HFF-Myc (cell line): ENCODE measurements at regions not wholly inside any gene's neighbourhood (a gene's known extent, or its start where the extent isn't known, plus 50 kb on each side); places are given as distances from the start of the nearest gene placed in this dataset.

Experiments used
- DNase-seq: peaks from one replicate; pipeline ENCODE4 v3.0.0-alpha.2; 2011; ENCODE audit warnings: low read depth; ENCODE audit errors: extremely low read depth
- H3K4me3 ChIP-seq: replicated peaks from 2 replicates; pipeline ENCODE4 v1.5.1; 2011; ENCODE audit warnings: low read depth, mild to moderate bottlenecking, control low read depth, low read length
- TF ChIP-seq, protein P1 (sequence below): IDR thresholded peaks from 2 replicates; pipeline ENCODE4 v1.5.1; 2012; ENCODE audit warnings: mild to moderate bottlenecking, low read depth, low read length, control low read depth; ENCODE audit errors: missing control alignments

DNA sequence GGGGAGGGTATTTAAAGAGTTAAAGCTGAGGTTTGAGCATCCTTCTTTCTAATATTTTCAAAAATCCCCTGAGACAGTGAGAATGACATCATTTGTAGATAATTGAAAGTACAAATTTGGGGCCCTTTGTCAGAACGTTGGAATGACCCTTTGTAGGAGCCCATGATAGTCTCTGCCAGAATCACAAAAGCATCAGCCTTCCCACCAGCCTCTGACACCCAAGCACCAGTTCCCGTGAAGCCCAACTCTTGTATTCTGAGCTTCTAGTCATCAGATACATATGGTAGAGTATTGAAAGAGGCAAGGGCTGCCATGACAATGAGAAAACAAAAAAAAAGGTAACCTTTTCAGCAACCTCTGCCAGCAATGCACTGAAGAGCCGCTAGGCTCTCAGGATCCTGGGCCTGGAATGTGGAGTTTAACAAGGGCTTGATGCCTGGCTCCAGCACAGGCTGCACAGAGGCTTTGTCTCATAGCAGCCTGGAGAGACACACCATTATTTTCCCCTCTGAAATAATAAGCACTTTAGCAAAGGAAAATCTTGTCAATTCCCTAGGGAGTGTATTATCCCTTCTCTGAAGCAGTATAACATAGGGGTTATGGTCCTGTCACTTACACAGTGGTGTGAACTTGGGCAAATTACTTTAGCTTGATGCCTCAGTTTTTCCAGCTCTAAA lies 114.4 kb downstream of the ZNF608 start:
- TF ChIP-seq, protein P1, sequence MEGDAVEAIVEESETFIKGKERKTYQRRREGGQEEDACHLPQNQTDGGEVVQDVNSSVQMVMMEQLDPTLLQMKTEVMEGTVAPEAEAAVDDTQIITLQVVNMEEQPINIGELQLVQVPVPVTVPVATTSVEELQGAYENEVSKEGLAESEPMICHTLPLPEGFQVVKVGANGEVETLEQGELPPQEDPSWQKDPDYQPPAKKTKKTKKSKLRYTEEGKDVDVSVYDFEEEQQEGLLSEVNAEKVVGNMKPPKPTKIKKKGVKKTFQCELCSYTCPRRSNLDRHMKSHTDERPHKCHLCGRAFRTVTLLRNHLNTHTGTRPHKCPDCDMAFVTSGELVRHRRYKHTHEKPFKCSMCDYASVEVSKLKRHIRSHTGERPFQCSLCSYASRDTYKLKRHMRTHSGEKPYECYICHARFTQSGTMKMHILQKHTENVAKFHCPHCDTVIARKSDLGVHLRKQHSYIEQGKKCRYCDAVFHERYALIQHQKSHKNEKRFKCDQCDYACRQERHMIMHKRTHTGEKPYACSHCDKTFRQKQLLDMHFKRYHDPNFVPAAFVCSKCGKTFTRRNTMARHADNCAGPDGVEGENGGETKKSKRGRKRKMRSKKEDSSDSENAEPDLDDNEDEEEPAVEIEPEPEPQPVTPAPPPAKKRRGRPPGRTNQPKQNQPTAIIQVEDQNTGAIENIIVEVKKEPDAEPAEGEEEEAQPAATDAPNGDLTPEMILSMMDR: no peak
- no peak for DNase-seq
- no peak overlapping the region for H3K4me3 ChIP-seq

DNA sequence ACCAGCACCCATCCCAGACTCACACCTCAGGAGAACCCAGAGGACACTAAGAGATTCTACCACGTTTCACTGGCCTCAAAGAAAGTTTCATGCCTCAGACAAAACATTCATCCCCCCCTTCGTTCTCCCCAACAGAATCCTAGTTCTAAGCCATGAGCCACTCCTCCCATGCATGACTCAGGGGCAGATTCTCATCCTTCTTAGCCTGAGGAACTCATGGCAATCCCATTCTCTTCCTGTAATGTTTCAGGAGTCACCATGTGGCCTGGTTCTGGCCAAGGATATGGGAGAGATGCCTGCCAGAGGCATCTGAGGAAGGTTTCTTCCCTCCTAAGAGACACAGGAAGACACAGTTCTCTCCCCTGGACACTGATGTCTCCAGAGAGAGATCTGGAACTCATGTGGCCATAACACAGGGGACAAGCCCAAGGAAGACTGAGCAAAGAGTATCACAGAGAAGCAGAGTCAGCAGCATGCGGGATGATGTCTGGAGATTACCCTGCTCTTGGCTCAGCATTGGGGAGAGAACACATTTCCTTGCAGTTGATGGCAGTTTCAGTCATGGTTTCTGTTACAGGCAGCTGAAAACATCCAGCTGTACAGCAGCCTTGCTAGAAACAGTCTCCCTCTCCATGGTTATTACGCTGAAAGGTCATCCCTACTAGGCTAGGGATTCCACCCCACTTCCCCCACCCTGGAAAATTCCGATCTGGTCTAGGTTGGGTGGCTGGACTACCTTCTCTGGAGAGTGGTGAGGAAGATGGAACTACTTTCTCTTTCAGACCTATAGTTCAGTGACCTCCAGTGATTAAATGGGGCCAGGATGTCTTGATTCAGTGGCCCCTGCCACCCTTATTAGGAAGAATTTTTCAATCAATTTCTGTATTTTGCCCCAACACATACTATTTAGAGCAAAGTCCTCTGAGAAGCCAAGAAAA lies 115.4 kb downstream of the ZNF608 start:
- DNase-seq: no peak
- TF ChIP-seq, protein P1: no peak
- no peak overlapping the region for H3K4me3 ChIP-seq

DNA sequence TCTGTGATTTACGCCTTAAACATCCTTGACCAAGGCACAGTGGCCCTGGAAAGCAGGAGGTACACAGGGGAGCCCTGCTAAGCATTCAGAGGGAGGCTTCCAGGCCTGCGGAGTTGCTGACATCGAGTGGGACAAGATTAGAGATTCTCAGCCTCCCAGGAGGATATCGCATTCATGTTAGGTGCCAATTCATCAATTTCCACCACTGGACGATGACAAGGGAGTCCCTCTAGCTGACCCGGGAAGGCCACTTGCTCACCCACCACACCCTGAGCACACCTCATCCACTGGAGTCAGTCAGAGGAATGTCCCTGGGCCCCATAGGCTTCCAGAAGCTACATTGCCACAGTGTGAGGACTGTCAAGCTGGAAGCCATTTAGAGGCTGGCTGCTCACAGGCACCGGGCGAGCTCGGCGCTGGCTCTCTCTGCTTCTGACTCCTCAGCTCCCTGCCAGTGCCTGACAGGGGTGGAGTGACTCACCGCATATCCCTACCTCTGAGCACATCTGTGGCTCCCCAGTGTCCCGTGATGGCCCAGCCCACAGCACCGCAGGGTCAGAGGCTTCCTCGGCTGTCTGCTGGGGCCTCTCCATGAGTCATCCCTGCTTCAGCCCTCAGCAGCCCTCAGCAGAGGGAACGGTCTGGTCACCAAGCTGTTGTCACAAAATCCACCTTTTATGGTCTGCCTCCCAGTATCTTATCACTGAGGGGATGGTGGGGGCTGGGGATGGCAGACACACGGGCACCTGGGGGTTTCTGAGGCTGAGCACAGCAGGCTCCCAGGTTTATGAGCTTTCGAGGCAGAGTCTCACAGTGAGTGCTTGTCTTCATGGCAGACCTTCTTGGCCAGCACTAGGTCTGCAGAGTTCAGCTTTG lies 117.5 kb downstream of the ZNF608 start:
- H3K4me3 ChIP-seq: no peak overlapping the region
- TF ChIP-seq, protein P1: no peak
- peak; percentile 92 for DNase-seq

DNA sequence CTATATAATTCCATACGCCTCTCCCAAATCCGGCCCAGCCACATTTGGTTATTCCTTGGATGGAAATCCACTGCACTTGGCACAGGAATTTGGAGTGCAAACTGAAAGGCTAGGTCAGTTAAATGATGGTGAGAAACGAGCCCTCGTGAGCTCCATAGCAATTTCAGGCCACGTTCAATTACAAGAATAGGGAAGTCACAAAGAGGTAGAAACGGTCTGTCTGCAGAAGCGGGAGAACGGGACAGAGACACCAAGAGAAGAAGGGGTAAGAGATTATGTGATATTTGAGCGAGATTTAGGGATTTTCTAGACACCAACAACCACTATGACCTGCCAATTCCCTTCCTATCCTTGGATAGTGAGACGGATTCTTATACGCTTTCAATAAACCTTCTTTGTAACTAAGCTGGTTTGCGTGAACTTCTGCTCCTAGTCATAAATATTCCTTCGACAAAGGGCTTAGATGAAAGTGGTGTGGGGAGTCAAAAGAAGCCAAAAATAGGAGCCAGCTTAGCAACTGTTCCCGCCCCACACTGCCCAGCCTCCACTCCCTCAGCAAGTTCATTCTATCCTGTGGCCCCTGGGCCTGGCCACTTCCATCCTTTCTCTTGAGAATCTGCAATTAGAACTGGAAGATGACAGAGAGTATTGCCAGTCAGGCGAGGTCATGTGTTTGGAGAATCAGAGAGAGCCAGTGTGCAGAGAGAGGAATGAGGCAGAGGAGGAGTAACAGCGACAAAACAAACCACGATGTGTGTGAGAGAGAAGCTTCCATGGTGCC lies 118.4 kb downstream of the ZNF608 start:
- H3K4me3 ChIP-seq: no peak overlapping the region
- TF ChIP-seq, protein P1: no peak
- DNase-seq: no peak

DNA sequence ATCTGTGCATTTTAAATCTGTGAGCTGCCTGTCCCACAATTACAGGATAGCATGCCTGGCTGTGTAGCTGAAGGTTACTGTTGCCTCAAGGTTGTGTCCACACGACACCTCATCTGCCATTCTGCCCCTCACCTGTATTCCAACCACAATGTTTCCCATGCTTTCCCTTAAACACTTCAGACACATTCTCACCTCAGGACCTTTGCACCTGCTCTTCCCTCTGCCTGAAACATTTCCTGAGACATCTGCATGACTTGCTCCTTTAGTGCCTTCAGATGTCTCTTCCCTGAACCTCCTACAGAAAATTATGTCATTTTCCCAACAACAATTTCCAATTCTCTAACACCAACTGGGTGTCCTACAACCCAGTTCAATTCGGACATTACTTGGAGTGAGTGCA lies 120.4 kb downstream of the ZNF608 start:
- no peak for DNase-seq
- no peak overlapping the region for H3K4me3 ChIP-seq
- TF ChIP-seq, protein P1: no peak

DNA sequence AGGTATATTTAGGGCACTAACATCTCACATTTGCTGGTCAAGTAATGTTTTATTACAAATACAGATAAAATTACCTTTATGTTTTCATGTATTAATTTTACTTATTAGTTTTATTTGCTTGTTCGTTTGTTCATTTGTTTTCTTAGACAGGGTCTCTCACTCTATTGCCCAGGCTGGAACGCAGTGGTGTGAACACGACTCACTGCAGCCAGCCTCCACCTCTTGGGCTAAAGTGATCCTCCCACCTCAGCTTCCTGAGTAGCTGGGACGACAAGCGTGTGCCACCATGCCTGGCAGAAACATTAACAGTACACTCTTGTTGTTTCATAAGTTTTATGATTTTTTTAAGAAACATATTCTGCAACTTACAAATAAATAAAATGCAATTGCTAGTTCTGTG lies 123.2 kb downstream of the ZNF608 start:
- TF ChIP-seq, protein P1: no peak
- H3K4me3 ChIP-seq: no peak overlapping the region
- no peak for DNase-seq
